WI38 (cell line): ENCODE measurements at regions not wholly inside any gene's neighbourhood (a gene's known extent, or its start where the extent isn't known, plus 50 kb on each side); places are given as distances from the start of the nearest gene placed in this dataset.

Experiments used
- H3K4me3 ChIP-seq: 2 replicates; pipeline ENCODE4 v1.5.1; 2011; ENCODE audit warnings: low read depth, mild to moderate bottlenecking, control low read depth, low read length
- CTCF ChIP-seq: IDR thresholded peaks from 2 replicates; pipeline ENCODE4 v1.5.1; 2012; ENCODE audit warnings: low read depth, mild to moderate bottlenecking, control low read depth, low read length

- TF ChIP-seq CTCF: no peak
- H3K4me3 ChIP-seq: no peak overlapping the region
Observed at GRCh38 chrX:108811891-108812290, 75.5 kb upstream of the IRS4 start.

DNA sequence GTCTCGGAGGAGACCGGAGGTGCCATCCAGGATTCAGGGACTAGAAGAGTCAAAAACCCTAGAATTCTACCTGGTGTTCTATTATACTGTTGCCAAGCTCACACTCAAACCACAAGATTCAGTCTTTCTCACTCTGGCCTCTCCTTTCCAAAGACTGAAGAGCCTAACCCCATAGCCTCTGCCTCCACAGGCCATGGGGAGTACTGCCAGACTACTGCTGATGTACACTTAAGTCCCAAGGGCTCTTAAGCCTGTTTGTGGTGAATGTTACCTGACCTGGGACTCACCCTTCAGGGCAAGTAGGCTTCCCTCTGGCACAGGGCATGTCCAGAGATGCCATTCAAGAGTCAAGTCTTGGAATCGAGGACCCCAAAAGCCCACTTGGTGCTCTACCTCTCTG, 58.9 kb upstream of the IRS4 start:
- H3K4me3 ChIP-seq: no peak overlapping the region
- 0 out of 2 replicates have a peak, but pooled peaks have one; percentile 2 for TF ChIP-seq CTCF
